T-helper 22 cell (primary cell): ENCODE measurements at regions not wholly inside any gene's neighbourhood (a gene's known extent, or its start where the extent isn't known, plus 50 kb on each side); places are given as distances from the start of the nearest gene placed in this dataset.
A peak's percentile ranks its signal among the peaks of the same experiment; 100 is the strongest.
"Not testable (repeated sequence)": the region's sequence is repeated elsewhere in the genome, so short reads cannot be mapped to it uniquely, and the experiment has no call there.

Experiments
- DNase-seq: peaks from one replicate; pipeline ENCODE4 v3.0.0-alpha.2; 2020; ENCODE audit warnings: low read depth

DNA sequence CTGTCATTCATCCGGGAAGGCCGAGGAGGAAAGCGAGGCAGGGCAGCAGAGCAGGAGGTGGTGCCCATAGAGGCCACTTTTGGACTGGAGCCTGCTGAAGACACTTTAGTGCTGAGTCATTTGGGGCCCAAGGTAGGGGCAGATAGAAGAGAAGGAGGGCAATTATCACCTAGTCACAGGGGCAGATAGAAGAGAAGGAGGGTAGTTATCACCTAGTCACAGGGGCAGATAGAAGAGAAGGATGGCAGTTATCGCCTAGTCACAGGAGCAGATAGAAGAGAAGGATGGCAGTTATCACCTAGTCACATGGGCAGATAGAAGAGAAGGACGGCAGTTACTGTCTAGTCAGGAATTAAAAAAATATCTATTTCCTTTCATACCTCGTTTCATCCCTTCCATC lies 1372.6 kb downstream of the FOXD4L5 start:
- not testable (repeated sequence) for DNase-seq

DNA sequence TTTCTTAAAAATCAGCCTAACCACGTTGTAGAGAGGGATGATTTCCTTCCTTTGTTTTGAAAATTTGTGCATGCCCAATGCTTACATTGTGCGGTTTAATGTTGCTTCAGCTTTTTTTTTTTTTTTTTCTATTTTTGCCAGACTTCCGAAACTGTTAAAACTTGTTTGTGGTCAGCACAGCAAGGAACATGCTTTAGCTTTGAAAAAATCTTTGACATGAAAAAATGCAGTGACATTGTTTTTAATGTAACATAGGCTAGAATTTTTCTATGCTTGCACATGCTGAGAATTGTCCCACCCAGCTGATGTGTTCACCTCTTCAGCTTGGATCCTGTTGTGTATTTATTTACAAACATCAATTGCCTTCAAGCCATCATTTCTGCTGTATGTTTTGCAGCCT lies 1375.9 kb downstream of the FOXD4L5 start:
- DNase-seq = not testable (repeated sequence)

DNA sequence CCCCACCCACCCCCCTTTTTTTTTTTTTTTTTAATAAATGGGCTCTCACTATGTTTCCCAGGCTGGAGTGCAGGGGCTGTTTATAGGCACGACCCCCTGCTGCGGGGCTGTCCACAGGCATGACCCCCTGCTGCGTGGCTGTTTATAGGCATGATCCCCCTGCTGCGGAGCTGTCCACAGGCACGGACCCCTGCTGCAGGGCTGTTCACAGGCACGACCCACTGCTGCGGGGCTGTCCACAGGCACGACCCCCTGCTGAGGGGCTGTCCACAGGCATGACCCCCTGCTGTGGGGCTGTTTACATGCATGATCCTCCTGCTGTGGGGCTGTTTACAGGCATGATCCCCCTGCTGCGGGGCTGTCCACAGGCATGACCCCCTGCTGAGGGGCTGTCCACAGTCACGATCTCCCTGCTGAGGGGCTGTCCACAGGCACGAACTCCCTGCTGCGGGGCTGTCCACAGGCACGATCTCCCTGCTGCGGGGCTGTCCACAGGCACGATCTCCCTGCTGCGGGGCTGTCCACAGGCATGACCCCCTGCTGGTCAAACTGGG lies 1385.3 kb downstream of the FOXD4L5 start:
- DNase-seq = not testable (repeated sequence)

DNA sequence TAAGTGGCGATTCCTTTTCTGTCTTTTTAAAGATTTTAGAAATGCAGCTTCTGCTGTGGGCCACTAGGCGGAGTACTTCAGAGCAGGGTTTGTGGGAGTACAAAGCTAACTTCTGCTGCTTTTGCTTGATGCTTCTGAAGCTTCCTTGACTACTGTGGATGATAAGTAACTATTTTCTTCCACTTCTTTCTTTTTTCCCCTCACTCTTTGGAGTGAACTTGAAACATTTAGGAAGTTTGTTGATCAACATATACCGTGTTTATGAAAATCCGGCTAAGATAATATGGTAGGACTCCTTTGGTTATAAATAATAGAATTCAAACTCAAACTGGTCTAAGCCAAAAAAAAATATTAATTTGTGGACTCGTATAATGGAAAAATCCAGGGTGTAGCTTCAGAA lies 1403.6 kb downstream of the FOXD4L5 start:
- DNase-seq = not testable (repeated sequence)

DNA sequence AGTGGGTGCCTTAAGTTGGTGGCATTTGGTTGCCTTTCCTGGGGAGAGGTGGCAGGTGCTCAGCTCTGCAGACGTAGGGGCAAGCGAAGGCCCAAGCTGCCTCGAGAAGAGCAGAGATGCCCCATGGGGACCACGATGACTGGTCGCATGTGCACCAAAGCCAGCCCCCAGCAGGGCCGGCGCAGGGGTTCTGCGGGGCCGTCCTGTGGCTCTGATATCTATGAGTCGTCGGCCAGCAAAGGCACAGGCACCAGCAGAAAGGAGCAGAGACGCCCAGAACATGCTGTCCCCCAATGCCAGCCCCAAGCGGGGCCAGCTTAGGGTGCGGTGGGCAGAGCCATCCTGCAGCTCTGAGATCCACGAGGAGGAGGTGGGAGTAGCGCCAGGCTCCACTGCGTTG lies 1408.6 kb downstream of the FOXD4L5 start:
- DNase-seq = not testable (repeated sequence)

DNA sequence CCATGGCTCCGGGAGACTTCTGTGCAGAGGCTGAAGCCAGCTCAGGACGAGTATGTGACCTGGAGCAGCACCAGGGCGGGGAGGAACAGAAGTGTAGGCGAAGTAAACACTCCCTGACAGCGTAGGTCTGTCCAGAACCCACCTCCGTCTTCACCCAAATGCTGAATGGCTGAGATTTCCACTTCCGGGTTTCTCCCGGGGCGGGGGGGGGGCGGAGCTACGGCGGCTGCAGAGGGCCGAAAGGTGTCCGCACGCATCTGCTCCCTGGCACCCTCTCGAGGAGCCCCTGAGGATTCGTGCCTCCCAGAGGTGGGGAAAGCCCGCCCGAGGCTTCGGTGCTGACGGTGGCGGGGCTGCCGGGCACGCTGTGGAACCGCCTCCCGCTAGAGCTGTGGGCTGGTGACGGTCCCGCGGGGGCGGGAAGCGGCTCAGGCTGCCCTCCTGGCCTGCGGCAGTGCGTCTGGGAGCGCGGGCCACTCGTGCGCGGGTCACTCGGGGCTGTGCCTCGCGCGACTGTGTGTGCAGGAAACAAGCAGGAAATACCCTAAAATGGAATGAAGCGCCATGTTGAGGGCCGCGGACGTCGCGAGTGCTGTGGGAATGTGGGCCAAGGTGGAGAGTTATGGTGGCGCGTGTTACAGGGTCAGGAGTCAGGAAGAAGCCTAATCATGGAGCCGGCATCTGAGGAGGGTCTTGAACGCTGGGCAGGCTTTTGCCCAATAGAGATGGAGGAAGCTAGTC lies 1425.4 kb downstream of the FOXD4L5 start:
- DNase-seq = no peak

DNA sequence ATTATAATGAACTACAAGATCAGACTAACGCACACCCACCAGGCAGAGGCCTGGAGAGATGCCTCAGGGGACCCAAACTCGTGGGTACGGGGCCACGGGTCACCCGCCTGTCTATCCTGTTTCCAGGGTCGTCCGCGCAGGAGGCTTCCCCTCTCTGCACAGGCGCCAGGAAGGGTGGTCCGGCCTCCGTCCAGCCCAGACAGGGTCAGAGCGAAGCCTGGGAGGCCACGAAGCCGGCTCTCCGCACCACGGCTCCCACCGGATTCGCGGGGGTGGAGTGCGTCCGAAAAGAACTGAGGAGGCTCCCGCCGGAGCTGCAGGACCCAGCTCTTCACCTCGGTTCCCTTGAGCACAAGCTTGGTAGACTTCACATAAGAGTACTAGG lies 1425.9 kb downstream of the FOXD4L5 start:
- DNase-seq = not testable (repeated sequence)

DNA sequence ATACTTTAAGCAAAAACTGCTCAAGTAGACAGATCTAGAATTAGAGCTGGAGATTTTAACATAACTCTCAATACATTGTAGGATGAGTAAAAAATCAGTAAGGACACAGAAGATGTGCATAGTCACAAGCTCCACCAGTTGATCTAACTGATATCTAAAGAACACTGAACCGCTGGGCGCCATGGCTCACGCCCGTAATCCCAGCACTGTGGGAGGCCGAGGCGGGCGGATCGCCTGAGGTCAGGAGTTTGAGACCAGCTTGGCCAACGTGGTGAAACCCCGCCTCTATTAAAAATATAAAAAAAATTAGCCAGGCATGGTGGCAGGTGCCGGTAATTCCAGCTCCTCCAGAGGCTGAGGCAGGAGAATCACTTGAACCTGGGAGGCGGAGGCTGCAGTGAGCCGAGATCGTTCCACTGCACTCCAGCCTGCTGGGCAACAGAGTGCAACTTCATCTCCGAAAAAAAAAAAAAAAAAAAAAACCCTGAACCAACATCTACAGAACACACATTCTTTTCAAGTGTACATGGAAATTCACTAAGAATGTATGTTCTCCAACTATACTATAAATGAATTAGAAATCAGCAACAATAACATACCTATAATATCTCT lies 1431.8 kb downstream of the FOXD4L5 start:
- not testable (repeated sequence) for DNase-seq

GRCh38 chr9:63824804-63825203 lies 1460.2 kb downstream of the FOXD4L5 start:
- DNase-seq = not testable (repeated sequence)

DNA sequence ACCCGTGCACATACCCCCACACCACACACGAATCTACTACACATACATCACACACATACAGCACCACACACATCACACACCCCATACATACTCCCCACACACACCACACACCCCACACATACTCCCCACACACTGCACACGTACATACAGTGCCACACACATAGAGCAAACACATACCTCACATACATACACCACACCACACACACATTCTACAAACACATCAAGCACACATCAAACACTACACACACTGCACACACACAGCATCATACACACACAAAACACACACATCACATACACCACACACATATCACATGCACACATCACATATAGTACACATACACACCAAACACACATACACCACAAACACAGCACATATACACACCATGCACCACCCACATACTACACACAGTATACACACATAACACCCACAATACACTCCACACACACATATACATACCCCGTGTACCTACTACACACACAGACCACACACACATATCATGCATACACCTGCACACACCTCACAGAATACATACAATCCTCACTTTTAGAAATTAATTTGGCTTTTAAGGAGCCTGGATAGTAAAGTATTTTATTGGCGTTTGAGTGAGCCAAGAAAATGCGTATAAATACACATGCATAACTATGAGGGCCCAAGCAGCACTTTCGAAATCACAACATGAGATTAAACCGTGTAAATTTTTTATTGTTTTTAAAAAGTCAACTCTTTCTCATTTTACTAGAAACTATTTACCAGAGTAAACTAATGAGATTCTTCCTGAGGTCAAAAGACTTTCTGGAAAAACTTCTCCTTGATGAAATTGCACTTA lies 1461.4 kb downstream of the FOXD4L5 start:
- DNase-seq = not testable (repeated sequence)

GRCh38 chr9:63822615-63823374 lies 1462.2 kb downstream of the FOXD4L5 start:
- DNase-seq = not testable (repeated sequence)

DNA sequence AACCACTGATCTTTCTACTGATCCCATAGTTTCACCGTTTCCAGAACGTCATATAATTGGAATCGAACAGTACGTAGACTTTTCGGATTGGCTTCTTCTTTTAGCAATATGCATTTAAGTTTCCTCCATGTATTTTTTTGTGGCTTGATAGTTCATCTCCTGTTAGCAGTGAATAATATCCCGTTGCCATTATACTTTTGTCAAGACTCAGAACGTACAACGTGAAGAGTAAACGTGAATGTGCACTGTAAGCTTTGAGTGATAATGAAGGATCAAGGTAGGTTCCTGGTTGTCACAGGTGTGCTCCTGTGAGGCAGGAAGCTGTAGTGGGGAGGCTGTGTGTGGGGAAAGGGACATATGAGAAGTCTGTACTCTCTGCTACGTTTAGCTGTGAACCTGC lies 1463.7 kb downstream of the FOXD4L5 start:
- not testable (repeated sequence) for DNase-seq

DNA sequence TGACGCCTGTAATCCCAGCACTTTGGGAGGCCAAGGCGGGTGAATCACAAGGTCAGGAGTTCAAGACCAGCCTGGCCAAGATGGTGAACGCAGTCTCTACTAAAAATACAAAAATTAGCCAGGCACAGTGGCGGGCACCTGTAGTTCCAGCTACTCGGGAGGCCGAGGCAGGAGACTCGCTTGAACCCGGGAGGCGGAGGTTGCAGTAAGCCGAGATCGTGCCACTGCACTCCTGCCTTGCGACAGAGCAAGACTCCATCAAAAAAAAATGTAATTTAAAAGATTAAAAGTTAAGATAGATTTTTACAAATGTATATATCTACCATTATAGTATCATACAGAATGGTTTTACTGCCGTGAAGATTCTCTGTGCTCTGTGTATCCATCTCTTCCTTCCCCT lies 1464.1 kb downstream of the FOXD4L5 start:
- DNase-seq = not testable (repeated sequence)

DNA sequence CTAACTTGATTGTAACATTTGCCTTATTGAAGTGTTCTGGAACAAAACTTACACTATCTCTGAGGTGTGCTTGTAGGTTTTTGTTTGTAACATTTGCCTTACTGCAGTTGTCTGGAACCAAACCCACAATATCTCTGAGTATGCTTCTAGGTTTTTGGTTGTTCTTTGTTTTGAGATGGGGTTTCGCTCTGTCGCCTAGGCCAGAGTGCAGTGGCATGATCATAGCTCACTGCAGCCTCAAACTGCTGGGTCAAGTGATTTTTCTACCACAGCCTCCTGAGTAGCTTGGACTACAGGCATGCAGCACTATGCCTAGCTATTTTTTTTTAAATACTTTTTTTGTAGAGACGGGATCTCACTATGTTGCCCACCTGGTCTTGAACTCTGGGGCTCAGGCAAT lies 1464.6 kb downstream of the FOXD4L5 start:
- not testable (repeated sequence) for DNase-seq

DNA sequence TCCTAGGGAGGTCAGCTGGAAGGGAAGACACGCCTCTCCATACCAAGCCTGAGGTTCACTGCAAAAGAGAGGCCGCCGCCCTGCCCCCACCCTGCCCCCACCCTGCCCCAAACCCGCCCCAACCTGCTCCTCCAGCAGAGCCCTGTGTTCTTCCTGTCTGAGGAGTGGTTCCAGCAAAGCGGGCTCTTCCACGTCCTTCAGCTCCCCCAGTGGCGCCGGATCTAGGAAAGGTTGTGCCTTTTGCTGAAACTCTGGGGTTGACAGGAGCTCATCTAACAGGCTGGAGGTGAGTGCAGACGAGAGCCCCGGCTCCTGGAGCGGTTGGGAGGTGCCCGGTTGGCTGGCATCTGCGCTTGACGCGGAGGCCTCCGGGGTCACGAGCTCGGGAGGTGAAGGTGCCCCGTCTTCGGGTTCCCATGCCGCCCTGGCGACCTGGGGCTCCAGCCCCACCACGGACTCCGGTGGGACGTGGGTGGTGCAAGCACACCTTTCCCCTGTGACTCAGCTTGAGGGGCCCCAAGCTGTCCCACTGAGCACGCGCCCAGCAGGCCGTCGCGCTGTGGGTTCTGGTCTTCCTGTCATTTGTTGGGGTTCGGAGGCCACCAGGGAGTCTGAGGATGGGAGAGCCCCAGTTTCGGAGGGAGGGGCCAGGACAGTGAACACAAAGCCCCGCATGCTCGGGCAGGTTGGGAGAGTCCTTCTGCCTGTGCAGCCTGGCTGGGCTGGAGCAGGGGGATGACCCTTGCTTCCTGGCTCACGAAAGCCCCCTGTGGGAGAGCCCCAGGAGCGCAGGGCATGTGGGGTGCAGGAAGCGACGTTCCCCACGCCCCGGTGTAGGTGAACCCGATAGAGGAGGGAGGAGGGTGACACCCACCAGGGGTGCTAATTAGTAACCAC lies 1467.1 kb downstream of the FOXD4L5 start:
- peak; percentile 49 for DNase-seq

DNA sequence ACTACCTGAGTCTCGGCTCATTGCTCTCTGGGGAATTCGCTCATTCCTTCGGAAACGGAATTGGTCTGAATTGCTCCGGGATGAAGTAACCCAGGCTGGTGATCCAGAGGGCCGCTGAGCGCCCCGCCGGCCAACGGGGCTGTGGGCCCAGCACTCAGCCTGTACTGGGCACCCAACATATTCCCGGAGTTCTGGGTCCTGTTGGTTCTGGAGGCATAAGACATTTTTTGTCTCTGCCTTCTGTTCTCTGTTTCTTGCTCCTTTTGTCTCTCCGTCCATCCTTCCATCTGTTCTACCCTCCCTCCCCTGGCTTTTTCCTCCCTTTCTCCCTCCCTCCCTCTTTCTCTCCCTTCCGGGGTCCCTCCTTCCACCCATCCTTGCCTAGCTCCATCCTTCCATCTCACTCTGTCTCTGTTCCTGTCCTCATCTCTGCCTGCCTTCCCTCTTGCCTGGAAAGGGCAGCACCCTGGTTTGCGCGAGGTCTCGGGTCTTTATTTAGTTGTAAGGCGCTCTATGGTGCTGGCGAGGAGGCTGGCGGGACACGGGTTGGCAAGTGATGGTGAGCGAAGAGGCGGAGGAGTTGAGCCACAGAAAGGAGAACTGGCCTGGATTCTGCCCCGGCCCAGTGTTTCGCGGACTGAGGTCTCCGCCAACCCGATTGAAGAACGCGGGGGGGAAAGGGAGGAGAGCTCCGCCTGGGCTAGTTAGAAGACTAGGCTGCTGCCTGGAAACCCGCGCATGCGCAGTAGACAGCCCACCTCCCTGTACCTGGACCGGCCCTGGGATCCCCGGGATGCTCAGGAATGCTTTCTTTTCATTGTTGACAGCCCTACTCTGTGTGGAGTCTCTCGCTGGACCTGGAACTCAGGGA lies 1468.0 kb downstream of the FOXD4L5 start:
- DNase-seq = peak; percentile 36

- DNase-seq = not testable (repeated sequence)
Measured at GRCh38 chr9:63814970-63815669, 1469.9 kb downstream of the FOXD4L5 start.

DNA sequence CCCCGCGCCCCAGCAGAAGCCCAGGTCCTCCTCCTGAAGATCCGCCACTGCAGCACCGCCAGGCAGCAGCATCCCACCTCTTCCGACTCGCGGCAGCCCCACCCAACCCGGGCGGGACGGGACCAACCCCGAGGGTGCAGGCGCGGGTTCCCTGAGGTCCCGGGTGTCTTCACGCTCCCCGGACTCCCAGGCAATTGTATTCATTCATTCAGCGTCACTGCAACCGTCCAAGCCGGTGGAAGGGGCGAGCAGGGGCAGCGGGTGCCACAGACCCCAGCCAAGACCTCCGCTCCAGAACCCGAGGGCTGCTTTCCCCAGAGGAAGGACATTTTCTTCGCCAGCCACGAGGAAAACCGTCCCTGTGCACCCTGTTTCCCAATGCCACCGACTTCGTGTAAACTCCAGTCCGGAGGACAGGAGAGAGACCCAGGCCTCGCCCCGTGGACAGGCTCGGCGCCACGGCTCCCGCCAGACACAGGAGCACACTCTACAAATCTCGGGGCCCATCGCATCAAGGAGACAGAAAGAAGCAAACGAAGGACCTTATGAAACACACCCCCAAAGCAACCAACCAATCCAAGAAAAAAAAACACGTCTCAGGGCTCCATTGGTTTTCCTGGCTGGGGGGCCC lies 1471.5 kb downstream of the FOXD4L5 start:
- DNase-seq = not testable (repeated sequence)
